GM19328 (cell line): ENCODE measurements at regions not wholly inside any gene's neighbourhood (a gene's known extent, or its start where the extent isn't known, plus 50 kb on each side); places are given as distances from the start of the nearest gene placed in this dataset.
"Not testable (repeated sequence)": the region's sequence is repeated elsewhere in the genome, so short reads cannot be mapped to it uniquely, and the experiment has no call there.

Source experiments
- ATAC-seq: cut with Tn5 transposase; IDR thresholded peaks from one replicate; pipeline ENCODE4 v1.9.1; 2021; ENCODE audit warnings: mild to moderate bottlenecking, moderate library complexity; ENCODE audit not compliant: unreplicated experiment

GRCh38 chr20:7742479-7742878, 197.8 kb downstream of the HAO1 start:
- no peak for ATAC-seq

- ATAC-seq, result no peak
These were observed 195.8 kb downstream of the HAO1 start for GRCh38 chr20:7744411-7744810.

- no peak for ATAC-seq
These were observed 191.6 kb downstream of the HAO1 start for GRCh38 chr20:7748624-7749023.

- ATAC-seq, result no peak
These were observed 186.2 kb downstream of the HAO1 start for GRCh38 chr20:7754102-7754501.

GRCh38 chr20:7758406-7758805, 181.9 kb downstream of the HAO1 start:
- no peak for ATAC-seq

GRCh38 chr20:7760247-7761031, 179.8 kb downstream of the HAO1 start:
- ATAC-seq, result no peak

GRCh38 chr20:7765221-7765620, 175.0 kb downstream of the HAO1 start:
- no peak for ATAC-seq

GRCh38 chr20:7770046-7770445, 170.2 kb downstream of the HAO1 start:
- no peak for ATAC-seq

- ATAC-seq, result peak; percentile 92
These were observed 169.7 kb downstream of the HAO1 start for GRCh38 chr20:7770578-7770977.

- ATAC-seq, result no peak
These were observed 167.9 kb downstream of the HAO1 start for GRCh38 chr20:7772371-7772770.

GRCh38 chr20:7773511-7773910, 166.7 kb downstream of the HAO1 start:
- ATAC-seq, result no peak

- ATAC-seq, result no peak
These were observed 165.2 kb downstream of the HAO1 start for GRCh38 chr20:7775072-7775471.

GRCh38 chr20:7776148-7776547, 164.1 kb downstream of the HAO1 start:
- ATAC-seq, result no peak

- no peak for ATAC-seq
These were observed 150.1 kb downstream of the HAO1 start for GRCh38 chr20:7790189-7790588.

- no peak for ATAC-seq
These were observed 147.9 kb downstream of the HAO1 start for GRCh38 chr20:7792150-7792869.

- ATAC-seq, result no peak
These were observed 142.1 kb downstream of the HAO1 start for GRCh38 chr20:7798176-7798575.

GRCh38 chr20:7799862-7800261, 140.4 kb downstream of the HAO1 start:
- ATAC-seq, result no peak

GRCh38 chr20:7803411-7804151, 136.7 kb downstream of the HAO1 start:
- ATAC-seq, result not testable (repeated sequence)

- no peak for ATAC-seq
These were observed 133.4 kb downstream of the HAO1 start for GRCh38 chr20:7806831-7807230.

GRCh38 chr20:7817286-7817685, 123.0 kb downstream of the HAO1 start:
- no peak for ATAC-seq

GRCh38 chr20:7818477-7818876, 121.8 kb downstream of the HAO1 start:
- no peak for ATAC-seq

- ATAC-seq, result no peak
These were observed 119.4 kb downstream of the HAO1 start for GRCh38 chr20:7820897-7821296.
